ENCODE measurements at regions not wholly inside any gene's neighbourhood (a gene's known extent, or its start where the extent isn't known, plus 50 kb on each side); places are given as distances from the start of the nearest gene placed in this dataset.

- no peak for ATAC-seq
- TF ChIP-seq RARB (CRISPR knock-in tag; IDR thresholded peaks at IDR 0.05) (no peak), ZFP30 (CRISPR knock-in tag; IDR thresholded peaks at IDR 0.05) (no peak), PATZ1 (CRISPR knock-in tag; IDR thresholded peaks at IDR 0.05; ENCODE audit: borderline replicate concordance) (no peak), ZNF565 (CRISPR knock-in tag; conservative IDR thresholded peaks at IDR 0.05; ENCODE audit: low read depth) (no peak), ISL1 (CRISPR knock-in tag; IDR thresholded peaks at IDR 0.05) (no peak), TCF4 (CRISPR knock-in tag; IDR thresholded peaks at IDR 0.05; ENCODE audit: borderline replicate concordance) (no peak), ZFP3 (CRISPR knock-in tag; IDR thresholded peaks at IDR 0.05) (no peak), TOX (CRISPR knock-in tag; IDR thresholded peaks at IDR 0.05; ENCODE audit: borderline replicate concordance) (no peak), ZC3H10 (CRISPR knock-in tag; IDR thresholded peaks at IDR 0.05) (no peak), OSR1 (CRISPR knock-in tag; IDR thresholded peaks at IDR 0.05) (no peak), BACH2 (CRISPR knock-in tag; IDR thresholded peaks at IDR 0.05; ENCODE audit: borderline replicate concordance) (no peak), CSDC2 (CRISPR knock-in tag; IDR thresholded peaks at IDR 0.05) (no peak), POU6F1 (CRISPR knock-in tag; IDR thresholded peaks at IDR 0.05; ENCODE audit: borderline replicate concordance, low read depth) (no peak), CSRNP3 (CRISPR knock-in tag; IDR thresholded peaks at IDR 0.05) (no peak), CREB5 (CRISPR knock-in tag; IDR thresholded peaks at IDR 0.05; ENCODE audit: low read depth) (no peak), SNAI2 (CRISPR knock-in tag; IDR thresholded peaks at IDR 0.05) (no peak), ESRRG (CRISPR knock-in tag; IDR thresholded peaks at IDR 0.05) (no peak), GLIS3 (CRISPR knock-in tag; IDR thresholded peaks at IDR 0.05) (no peak), PPARA (CRISPR knock-in tag; IDR thresholded peaks at IDR 0.05; ENCODE audit: borderline replicate concordance) (no peak)
Measured at GRCh38 chr9:129451089-129451656, 169.7 kb downstream of the C9orf50 start.

- no peak for TF ChIP-seq OSR1 (CRISPR knock-in tag; IDR thresholded peaks at IDR 0.05)
- no peak for TF ChIP-seq RARB (CRISPR knock-in tag; IDR thresholded peaks at IDR 0.05)
- TF ChIP-seq TOX (CRISPR knock-in tag; IDR thresholded peaks at IDR 0.05; ENCODE audit: borderline replicate concordance), result no peak
- TF ChIP-seq ZNF565 (CRISPR knock-in tag; conservative IDR thresholded peaks at IDR 0.05; ENCODE audit: low read depth), result no peak
- TF ChIP-seq ARNTL (CRISPR knock-in tag; IDR thresholded peaks at IDR 0.05; ENCODE audit: borderline replicate concordance, low read depth), result no peak
- no peak for TF ChIP-seq CSDC2 (CRISPR knock-in tag; IDR thresholded peaks at IDR 0.05)
- no peak for TF ChIP-seq ZFP30 (CRISPR knock-in tag; IDR thresholded peaks at IDR 0.05)
- TF ChIP-seq PPARA (CRISPR knock-in tag; IDR thresholded peaks at IDR 0.05; ENCODE audit: borderline replicate concordance), result no peak
- TF ChIP-seq GLIS3 (CRISPR knock-in tag; IDR thresholded peaks at IDR 0.05), result no peak
- TF ChIP-seq ESRRG (CRISPR knock-in tag; IDR thresholded peaks at IDR 0.05), result no peak
- no peak for TF ChIP-seq BACH2 (CRISPR knock-in tag; IDR thresholded peaks at IDR 0.05; ENCODE audit: borderline replicate concordance)
- TF ChIP-seq ZNF8 (CRISPR knock-in tag; IDR thresholded peaks at IDR 0.05), result no peak
- no peak for TF ChIP-seq SNAI2 (CRISPR knock-in tag; IDR thresholded peaks at IDR 0.05)
- TF ChIP-seq TSHZ2 (CRISPR knock-in tag; IDR thresholded peaks at IDR 0.05), result no peak
- TF ChIP-seq POU6F1 (CRISPR knock-in tag; IDR thresholded peaks at IDR 0.05; ENCODE audit: borderline replicate concordance, low read depth), result no peak
- no peak for TF ChIP-seq ZFP3 (CRISPR knock-in tag; IDR thresholded peaks at IDR 0.05)
- TF ChIP-seq ISL1 (CRISPR knock-in tag; IDR thresholded peaks at IDR 0.05), result no peak
- no peak for TF ChIP-seq TCF4 (CRISPR knock-in tag; IDR thresholded peaks at IDR 0.05; ENCODE audit: borderline replicate concordance)
- ATAC-seq, result no peak
Measured at GRCh38 chr9:129449066-129449465, 171.8 kb downstream of the C9orf50 start.

All from SK-N-SH treated with all-trans-retinoic acid at 6 μM for 48 hours (cell line).